Hepatocyte (in vitro differentiated cells): ENCODE measurements at regions not wholly inside any gene's neighbourhood (a gene's known extent, or its start where the extent isn't known, plus 50 kb on each side); places are given as distances from the start of the nearest gene placed in this dataset.

ENCODE experiments used
- DNase-seq: peaks from one replicate; pipeline ENCODE4 v3.0.0-alpha.2; 2016; ENCODE audit warnings: low spot score
- H2AFZ ChIP-seq: fragments of 200-600 bp; sonication (generic); 2 replicates; pipeline ENCODE4 v1.6.0; 2016; ENCODE audit warnings: antibody characterized with exemption, mild to moderate bottlenecking
- H3K27ac ChIP-seq: fragments of 200-600 bp; sonication (generic); 2 replicates; pipeline ENCODE4 v1.5.1; 2016; ENCODE audit warnings: mild to moderate bottlenecking
- H3K27me3 ChIP-seq: fragments of 200-600 bp; sonication (generic); 2 replicates; pipeline ENCODE4 v1.6.1; 2016
- H3K36me3 ChIP-seq: fragments of 200-600 bp; sonication (generic); replicated peaks from 2 replicates; pipeline ENCODE4 v1.5.1; 2016; ENCODE audit warnings: low read depth; ENCODE audit not compliant: insufficient read depth
- H3K4me1 ChIP-seq: fragments of 200-600 bp; sonication (generic); 2 replicates; pipeline ENCODE4 v1.5.1; 2016; ENCODE audit warnings: mild to moderate bottlenecking, moderate library complexity; ENCODE audit not compliant: insufficient read depth
- H3K4me2 ChIP-seq: fragments of 200-600 bp; sonication (generic); 2 replicates; pipeline ENCODE4 v1.6.0; 2016
- H3K4me3 ChIP-seq: fragments of 200-600 bp; sonication (generic); 2 replicates; pipeline ENCODE4 v1.5.1; 2016; ENCODE audit warnings: mild to moderate bottlenecking
- H3K79me2 ChIP-seq: fragments of 200-600 bp; sonication (generic); 2 replicates; pipeline ENCODE4 v1.6.0; 2017; ENCODE audit warnings: mild to moderate bottlenecking
- H3K9me2 ChIP-seq: fragments of 200-600 bp; sonication (generic); replicated peaks from 2 replicates; pipeline ENCODE4 v1.6.0; 2017; ENCODE audit warnings: mild to moderate bottlenecking; ENCODE audit not compliant: insufficient read depth
- H3K9me3 ChIP-seq: fragments of 200-600 bp; sonication (generic); 2 replicates; pipeline ENCODE4 v1.5.1; 2016; ENCODE audit warnings: low read depth, mild to moderate bottlenecking
- H4K20me1 ChIP-seq: fragments of 200-600 bp; sonication (generic); 2 replicates; pipeline ENCODE4 v1.6.0; 2016; ENCODE audit warnings: mild to moderate bottlenecking; ENCODE audit not compliant: insufficient read depth, poor library complexity, severe bottlenecking
- EZH2 ChIP-seq: fragments of 200-600 bp; sonication (generic); IDR thresholded peaks from 2 replicates; pipeline ENCODE4 v1.6.1; 2016; ENCODE audit warnings: antibody characterized with exemption, mild to moderate bottlenecking, borderline replicate concordance
- EZH2phosphoT487 ChIP-seq: fragments of 200-600 bp; sonication (generic); IDR thresholded peaks from one replicate; pipeline ENCODE4 v1.6.1; 2018; ENCODE audit warnings: antibody characterized with exemption, mild to moderate bottlenecking, low read depth, moderate library complexity; ENCODE audit not compliant: unreplicated experiment, severe bottlenecking
- WGBS: methylation state at CpG from one replicate; pipeline ENCODE4 v1.1.6; 2016; ENCODE audit warnings: low lambda C conversion rate; ENCODE audit errors: missing lambda C conversion rate; 5-methylcytosine and 5-hydroxymethylcytosine counted together
- TF ChIP-seq, protein P1 (sequence below): fragments of 200-600 bp; sonication (generic); IDR thresholded peaks from 2 replicates; pipeline ENCODE4 v1.5.1; 2016; ENCODE audit warnings: antibody characterized with exemption, mild to moderate bottlenecking; ENCODE audit not compliant: poor library complexity

DNA sequence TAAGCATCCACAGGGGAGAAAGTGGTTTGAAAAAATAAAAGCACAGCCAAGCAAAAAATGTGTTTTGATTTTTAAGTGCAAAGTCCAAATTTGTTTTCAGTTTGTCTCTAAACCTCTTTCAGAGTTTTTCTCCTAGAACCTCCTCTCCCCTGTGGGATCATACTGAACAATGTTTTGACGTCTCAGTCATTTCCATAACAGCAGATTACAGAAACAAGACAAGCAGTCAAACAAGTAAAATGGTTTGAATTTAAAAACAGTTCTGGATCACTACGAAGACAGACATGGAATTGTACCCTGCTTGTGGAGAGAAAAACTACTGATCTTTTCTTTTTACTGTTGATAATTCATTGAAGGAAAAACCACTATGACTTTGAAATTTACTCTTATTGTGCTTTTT is 245.7 kb upstream of the CNTN4 start:
- H3K27me3 ChIP-seq, result no peaks in the 10 kb centered on the region
- H3K4me1 ChIP-seq, result no peaks in the 10 kb centered on the region
- no peaks in the 10 kb centered on the region for H3K36me3 ChIP-seq
- no peak for DNase-seq
- H4K20me1 ChIP-seq, result no peaks in the 10 kb centered on the region
- no peak overlapping the region for H2AFZ ChIP-seq
- 69% methylated on average over 2 of the region's 2 CpGs for WGBS
- H3K9me2 ChIP-seq, result no peaks in the 10 kb centered on the region
- H3K4me3 ChIP-seq, result no peak overlapping the region
- no peaks in the 10 kb centered on the region for H3K9me3 ChIP-seq
- no peaks in the 10 kb centered on the region for H3K79me2 ChIP-seq
- H3K27ac ChIP-seq, result no peak overlapping the region
- no peak overlapping the region for H3K4me2 ChIP-seq
- TF ChIP-seq EZH2 (no peak), EZH2phosphoT487 (no peak)
- TF ChIP-seq, protein P1, sequence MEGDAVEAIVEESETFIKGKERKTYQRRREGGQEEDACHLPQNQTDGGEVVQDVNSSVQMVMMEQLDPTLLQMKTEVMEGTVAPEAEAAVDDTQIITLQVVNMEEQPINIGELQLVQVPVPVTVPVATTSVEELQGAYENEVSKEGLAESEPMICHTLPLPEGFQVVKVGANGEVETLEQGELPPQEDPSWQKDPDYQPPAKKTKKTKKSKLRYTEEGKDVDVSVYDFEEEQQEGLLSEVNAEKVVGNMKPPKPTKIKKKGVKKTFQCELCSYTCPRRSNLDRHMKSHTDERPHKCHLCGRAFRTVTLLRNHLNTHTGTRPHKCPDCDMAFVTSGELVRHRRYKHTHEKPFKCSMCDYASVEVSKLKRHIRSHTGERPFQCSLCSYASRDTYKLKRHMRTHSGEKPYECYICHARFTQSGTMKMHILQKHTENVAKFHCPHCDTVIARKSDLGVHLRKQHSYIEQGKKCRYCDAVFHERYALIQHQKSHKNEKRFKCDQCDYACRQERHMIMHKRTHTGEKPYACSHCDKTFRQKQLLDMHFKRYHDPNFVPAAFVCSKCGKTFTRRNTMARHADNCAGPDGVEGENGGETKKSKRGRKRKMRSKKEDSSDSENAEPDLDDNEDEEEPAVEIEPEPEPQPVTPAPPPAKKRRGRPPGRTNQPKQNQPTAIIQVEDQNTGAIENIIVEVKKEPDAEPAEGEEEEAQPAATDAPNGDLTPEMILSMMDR, result no peak

DNA sequence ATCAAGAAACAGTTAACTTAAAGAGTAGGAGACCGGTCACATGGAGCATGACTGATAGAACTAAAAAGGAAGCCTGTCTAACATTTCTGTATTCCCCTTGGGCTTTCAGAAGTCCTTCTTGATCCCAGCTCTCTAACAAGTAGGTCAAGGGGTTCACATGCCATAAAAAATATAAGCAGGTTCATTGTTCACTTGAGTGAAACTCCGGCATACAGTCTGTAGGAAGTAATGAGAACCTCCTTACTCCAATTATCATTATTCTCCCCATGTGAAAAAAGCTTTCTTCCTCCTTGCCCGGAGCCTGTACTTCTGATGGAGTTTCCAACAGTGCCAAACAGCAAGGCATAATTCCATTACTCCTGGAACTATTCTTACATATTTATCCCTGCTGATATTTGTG is 242.8 kb upstream of the CNTN4 start:
- H3K79me2 ChIP-seq, result no peaks in the 10 kb centered on the region
- no peak overlapping the region for H3K27ac ChIP-seq
- no peak for DNase-seq
- no peak overlapping the region for H3K4me2 ChIP-seq
- TF ChIP-seq EZH2 (no peak), EZH2phosphoT487 (no peak)
- TF ChIP-seq, protein P1, result no peak
- H2AFZ ChIP-seq, result no peak overlapping the region
- no peaks in the 10 kb centered on the region for H3K27me3 ChIP-seq
- no peaks in the 10 kb centered on the region for H3K9me3 ChIP-seq
- no peaks in the 10 kb centered on the region for H3K4me1 ChIP-seq
- H3K4me3 ChIP-seq, result no peak overlapping the region
- no peaks in the 10 kb centered on the region for H3K36me3 ChIP-seq
- WGBS, result 90% methylated on average over 3 of the region's 3 CpGs
- H4K20me1 ChIP-seq, result no peaks in the 10 kb centered on the region
- H3K9me2 ChIP-seq, result no peaks in the 10 kb centered on the region

DNA sequence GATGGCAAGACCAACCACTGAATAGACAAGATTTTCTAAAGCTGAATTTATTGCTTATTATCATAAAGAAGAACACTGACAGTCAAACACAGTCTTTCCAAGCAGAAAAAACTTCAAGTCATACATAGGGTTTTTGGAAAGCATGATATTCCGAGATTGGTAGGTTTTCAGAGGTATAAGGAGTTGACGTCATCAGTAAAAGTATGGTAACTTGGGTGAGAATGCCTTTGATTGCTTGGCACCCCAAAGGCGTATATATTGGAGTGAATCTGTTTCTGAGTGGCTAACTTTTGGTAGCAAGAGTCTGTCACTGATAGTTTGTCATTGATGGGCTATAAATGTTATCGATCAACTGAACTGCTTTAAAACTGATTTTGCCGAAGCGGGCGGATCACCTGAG is 227.9 kb upstream of the CNTN4 start:
- Histone ChIP-seq H2AFZ (no peak overlapping the region), H3K9me3 (no peaks in the 10 kb centered on the region), H3K79me2 (no peaks in the 10 kb centered on the region), H3K4me2 (no peak overlapping the region), H3K36me3 (no peaks in the 10 kb centered on the region), H3K27ac (no peak overlapping the region), H3K9me2 (no peaks in the 10 kb centered on the region), H4K20me1 (no peaks in the 10 kb centered on the region), H3K4me1 (no peaks in the 10 kb centered on the region), H3K27me3 (no peaks in the 10 kb centered on the region), H3K4me3 (no peak overlapping the region)
- WGBS, result 95% methylated on average over 7 of the region's 7 CpGs
- DNase-seq, result no peak
- TF ChIP-seq EZH2 (no peak), EZH2phosphoT487 (no peak)
- TF ChIP-seq, protein P1, result no peak

DNA sequence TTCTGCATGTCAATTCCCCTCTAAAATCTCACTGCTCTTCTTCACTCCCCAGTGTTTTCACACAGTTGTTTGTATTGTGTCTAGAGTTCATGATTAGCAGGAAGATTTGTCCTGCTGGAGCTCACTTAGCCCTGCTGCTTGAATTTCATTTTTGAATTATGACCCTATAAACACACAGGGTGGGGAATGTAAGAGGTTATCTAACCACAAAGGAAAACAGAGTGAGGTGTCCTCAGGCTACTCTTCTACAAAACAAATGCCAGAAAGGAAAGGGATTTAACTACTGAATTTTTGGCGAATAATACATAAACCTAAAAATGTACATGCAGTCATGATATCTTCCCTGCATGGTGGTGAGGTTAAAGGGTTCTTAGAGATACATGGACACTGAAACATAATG is 215.1 kb upstream of the CNTN4 start:
- no peak for DNase-seq
- TF ChIP-seq, protein P1, result no peak
- TF ChIP-seq EZH2, result no peak
- no peak for TF ChIP-seq EZH2phosphoT487
- Histone ChIP-seq H3K27me3 (no peaks in the 10 kb centered on the region), H2AFZ (no peak overlapping the region), H4K20me1 (no peaks in the 10 kb centered on the region), H3K4me1 (no peaks in the 10 kb centered on the region), H3K36me3 (no peaks in the 10 kb centered on the region), H3K4me2 (no peak overlapping the region), H3K9me3 (no peaks in the 10 kb centered on the region), H3K4me3 (no peak overlapping the region), H3K79me2 (no peaks in the 10 kb centered on the region), H3K27ac (no peak overlapping the region), H3K9me2 (no peaks in the 10 kb centered on the region)
- 70% methylated on average over 1 of the region's 1 CpG for WGBS
